ENCODE measurements at regions not wholly inside any gene's neighbourhood (a gene's known extent, or its start where the extent isn't known, plus 50 kb on each side); places are given as distances from the start of the nearest gene placed in this dataset.

DNA sequence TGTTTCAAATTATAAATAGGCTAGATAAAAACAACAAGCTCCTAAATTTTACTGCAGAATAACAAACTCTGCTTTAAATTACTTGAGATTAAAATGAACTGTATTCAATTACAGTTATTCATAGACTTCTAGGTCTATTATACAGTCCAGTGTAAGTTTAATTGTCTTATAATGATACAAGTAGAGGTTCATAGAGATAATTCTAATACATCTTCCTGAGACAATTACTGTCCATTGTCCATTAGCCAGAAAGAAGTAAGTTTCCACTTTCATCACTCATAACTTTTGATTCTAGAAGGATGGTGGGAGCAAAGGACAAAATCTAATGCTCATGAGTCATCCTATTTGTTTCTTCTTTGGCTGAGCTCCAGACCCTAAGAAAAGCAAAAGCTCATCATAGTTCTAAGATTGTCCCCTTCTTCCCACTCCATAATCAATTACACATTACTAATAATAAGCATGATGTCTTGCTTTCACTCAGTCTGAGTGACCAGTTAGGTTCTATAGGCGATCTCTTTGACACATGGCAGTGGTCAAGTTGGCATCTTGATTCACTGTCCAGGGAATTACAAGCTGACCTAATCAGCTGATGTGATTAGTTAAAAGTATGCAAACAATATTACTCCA lies 502.5 kb upstream of the IZUMO3 start:
- TF ChIP-seq EP300 (IDR thresholded peaks at IDR 0.05; ENCODE audit: low read depth) (no peak), POLR2A (IDR thresholded peaks at IDR 0.05) (no peak), POLR2AphosphoS5 (IDR thresholded peaks at IDR 0.05) (no peak)
- TF ChIP-seq, protein P1, sequence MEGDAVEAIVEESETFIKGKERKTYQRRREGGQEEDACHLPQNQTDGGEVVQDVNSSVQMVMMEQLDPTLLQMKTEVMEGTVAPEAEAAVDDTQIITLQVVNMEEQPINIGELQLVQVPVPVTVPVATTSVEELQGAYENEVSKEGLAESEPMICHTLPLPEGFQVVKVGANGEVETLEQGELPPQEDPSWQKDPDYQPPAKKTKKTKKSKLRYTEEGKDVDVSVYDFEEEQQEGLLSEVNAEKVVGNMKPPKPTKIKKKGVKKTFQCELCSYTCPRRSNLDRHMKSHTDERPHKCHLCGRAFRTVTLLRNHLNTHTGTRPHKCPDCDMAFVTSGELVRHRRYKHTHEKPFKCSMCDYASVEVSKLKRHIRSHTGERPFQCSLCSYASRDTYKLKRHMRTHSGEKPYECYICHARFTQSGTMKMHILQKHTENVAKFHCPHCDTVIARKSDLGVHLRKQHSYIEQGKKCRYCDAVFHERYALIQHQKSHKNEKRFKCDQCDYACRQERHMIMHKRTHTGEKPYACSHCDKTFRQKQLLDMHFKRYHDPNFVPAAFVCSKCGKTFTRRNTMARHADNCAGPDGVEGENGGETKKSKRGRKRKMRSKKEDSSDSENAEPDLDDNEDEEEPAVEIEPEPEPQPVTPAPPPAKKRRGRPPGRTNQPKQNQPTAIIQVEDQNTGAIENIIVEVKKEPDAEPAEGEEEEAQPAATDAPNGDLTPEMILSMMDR (IDR thresholded peaks at IDR 0.05) = no peak

Data from transverse colon (tissue), 4 donors.